Colonic mucosa (tissue), 4 donors: ENCODE measurements at regions not wholly inside any gene's neighbourhood (a gene's known extent, or its start where the extent isn't known, plus 50 kb on each side); places are given as distances from the start of the nearest gene placed in this dataset.
"Not testable (repeated sequence)": the region's sequence is repeated elsewhere in the genome, so short reads cannot be mapped to it uniquely, and the experiment has no call there.

ENCODE experiments used
- DNase-seq: peaks from one replicate; pipeline ENCODE4 v3.0.0-alpha.2; 2020
- H3K27ac ChIP-seq: fragments of 200-600 bp; one replicate; pipeline ENCODE4 v1.8.0; 2021
- H3K27me3 ChIP-seq: fragments of 200-600 bp; one replicate; pipeline ENCODE4 v1.8.0; 2021
- H3K36me3 ChIP-seq: fragments of 200-600 bp; one replicate; pipeline ENCODE4 v1.8.0; 2021
- H3K4me1 ChIP-seq: fragments of 200-600 bp; one replicate; pipeline ENCODE4 v1.8.0; 2021; ENCODE audit warnings: mild to moderate bottlenecking
- H3K4me3 ChIP-seq: fragments of 200-600 bp; one replicate; pipeline ENCODE4 v1.8.0; 2021
- H3K9ac ChIP-seq, 2 donors: one replicate each; pipeline ENCODE4 v1.7.0; 2013; ENCODE audit warnings: control low read depth in 2 of 2, low read depth in 2 of 2, low read length in 2 of 2
- H3K9me3 ChIP-seq: fragments of 200-600 bp; one replicate; pipeline ENCODE4 v1.8.0; 2021
- intact Hi-C: fragments of 100-400 bp; cut with DNase I; formaldehyde crosslinking; loops from one replicate; pipeline ENCODE4 v1.14.1; 2022
- TF ChIP-seq, protein P1 (sequence below): fragments of 200-600 bp; IDR thresholded peaks from one replicate; pipeline ENCODE4 v1.8.0; 2022; ENCODE audit warnings: antibody characterized with exemption, mild to moderate bottlenecking
- donor health status: healthy.
- donor health status: DM: no; HTN: no; CAD: no.
- donor health status: DM: no; HTN: no; CAD: no.

DNA sequence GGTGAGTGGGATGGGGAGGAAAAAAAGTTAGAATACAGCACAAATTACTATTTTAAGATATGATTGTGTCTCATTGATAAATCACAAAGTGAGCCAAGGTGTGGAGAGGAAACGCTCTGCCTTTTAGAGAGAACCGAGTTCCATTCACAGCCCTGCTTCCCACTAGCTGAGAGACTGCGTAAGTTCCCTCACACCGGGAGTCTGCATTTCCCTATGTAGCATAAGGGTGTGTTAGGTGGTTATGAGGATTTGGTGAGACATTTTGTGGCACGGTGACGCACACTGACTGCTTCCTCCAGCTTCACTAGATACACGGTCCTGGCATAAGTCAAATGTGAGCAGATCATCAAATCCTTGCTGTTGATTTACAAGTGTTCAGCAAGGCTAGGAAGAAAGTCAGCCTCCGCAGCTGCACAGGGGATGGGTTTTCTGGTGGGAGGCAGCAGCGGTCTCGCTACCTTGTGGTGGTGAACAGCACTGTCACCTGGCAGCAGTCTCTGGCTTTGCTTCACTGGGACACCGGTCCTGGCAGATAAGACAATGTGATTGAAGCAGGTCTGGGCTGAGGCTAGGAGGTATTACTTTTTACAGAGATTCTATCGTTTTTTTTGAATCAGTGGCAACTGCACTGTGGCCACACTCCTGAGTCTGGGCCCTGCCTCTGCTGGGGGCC, 312.2 kb upstream of the B3GAT1 start:
- Histone ChIP-seq H3K27ac (no peak overlapping the region), H3K9ac (no peak overlapping the region), H3K27me3 (no peaks in the 10 kb centered on the region), H3K9me3 (no peaks in the 10 kb centered on the region), H3K4me3 (no peak overlapping the region), H3K4me1 (no peaks in the 10 kb centered on the region), H3K36me3 (no peaks in the 10 kb centered on the region)
- intact Hi-C loops = loop anchor here (10.0 kb wide), 1 partner anchor 359 kb away; no protein-coding TSS in a partner anchor
- TF ChIP-seq, protein P1, sequence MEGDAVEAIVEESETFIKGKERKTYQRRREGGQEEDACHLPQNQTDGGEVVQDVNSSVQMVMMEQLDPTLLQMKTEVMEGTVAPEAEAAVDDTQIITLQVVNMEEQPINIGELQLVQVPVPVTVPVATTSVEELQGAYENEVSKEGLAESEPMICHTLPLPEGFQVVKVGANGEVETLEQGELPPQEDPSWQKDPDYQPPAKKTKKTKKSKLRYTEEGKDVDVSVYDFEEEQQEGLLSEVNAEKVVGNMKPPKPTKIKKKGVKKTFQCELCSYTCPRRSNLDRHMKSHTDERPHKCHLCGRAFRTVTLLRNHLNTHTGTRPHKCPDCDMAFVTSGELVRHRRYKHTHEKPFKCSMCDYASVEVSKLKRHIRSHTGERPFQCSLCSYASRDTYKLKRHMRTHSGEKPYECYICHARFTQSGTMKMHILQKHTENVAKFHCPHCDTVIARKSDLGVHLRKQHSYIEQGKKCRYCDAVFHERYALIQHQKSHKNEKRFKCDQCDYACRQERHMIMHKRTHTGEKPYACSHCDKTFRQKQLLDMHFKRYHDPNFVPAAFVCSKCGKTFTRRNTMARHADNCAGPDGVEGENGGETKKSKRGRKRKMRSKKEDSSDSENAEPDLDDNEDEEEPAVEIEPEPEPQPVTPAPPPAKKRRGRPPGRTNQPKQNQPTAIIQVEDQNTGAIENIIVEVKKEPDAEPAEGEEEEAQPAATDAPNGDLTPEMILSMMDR = no peak
- DNase-seq = no peak

DNA sequence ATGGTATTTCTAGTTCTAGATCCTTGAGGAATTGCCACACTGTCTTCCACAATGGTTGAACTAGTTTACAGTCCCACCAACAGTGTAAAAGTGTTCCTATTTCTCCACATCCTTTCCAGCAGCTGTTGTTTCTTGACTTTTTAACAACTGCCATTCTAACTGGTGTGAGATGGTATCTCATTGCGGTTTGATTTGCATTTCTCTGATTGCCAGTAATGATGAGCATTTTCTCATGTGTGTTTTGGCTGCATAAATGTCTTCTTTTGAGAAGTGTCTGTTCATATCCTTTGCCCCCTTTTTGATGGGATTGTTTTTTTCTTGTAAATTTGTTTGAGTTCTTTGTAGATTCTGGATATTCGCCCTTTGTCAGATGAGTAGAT, 308.6 kb upstream of the B3GAT1 start:
- H3K4me1 ChIP-seq, H3K9ac ChIP-seq, DNase-seq, H3K36me3 ChIP-seq, H3K27ac ChIP-seq, H3K27me3 ChIP-seq, H3K4me3 ChIP-seq, H3K9me3 ChIP-seq: not testable (repeated sequence)
- intact Hi-C loops = loop anchor here (10.0 kb wide), 1 partner anchor 356 kb away; no protein-coding TSS in a partner anchor

DNA sequence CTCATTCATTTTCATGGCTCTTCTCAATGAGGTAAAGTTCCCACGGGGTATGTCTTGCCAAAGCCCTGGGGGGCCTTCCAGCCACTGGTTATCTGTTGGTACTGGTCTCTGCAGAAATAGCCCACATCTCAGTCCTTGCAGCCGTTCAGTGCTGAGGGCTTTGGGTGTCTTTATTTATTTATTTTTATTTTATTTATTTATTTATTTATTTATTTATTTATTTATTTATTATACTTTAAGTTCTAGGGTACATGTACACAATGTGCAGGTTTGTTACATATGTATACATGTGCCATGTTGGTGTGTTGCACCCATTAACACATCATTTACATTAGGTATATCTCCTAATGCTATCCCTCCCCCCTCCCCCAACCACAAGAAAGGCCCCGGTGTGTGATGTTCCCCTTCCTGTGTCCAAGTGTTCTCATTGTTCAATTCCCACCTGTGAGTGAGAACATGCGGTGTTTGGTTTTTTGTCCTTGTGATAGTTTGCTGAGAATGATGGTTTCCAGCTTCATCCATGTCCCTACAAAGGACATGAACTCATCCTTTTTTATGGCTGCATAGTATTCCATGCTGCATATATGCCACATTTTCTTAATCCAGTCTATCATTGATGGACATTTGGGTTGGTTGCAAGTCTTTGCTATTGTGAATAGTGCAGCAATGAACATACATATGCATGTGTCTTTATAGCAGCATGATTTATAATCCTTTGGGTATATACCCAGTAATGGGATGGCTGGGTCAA, 308.1 kb upstream of the B3GAT1 start:
- intact Hi-C loops = loop anchor here (10.0 kb wide), 1 partner anchor 355 kb away; no protein-coding TSS in a partner anchor
- not testable (repeated sequence) for DNase-seq, H3K9ac ChIP-seq, H3K4me3 ChIP-seq, H3K4me1 ChIP-seq, H3K27me3 ChIP-seq, H3K36me3 ChIP-seq, H3K27ac ChIP-seq, H3K9me3 ChIP-seq

DNA sequence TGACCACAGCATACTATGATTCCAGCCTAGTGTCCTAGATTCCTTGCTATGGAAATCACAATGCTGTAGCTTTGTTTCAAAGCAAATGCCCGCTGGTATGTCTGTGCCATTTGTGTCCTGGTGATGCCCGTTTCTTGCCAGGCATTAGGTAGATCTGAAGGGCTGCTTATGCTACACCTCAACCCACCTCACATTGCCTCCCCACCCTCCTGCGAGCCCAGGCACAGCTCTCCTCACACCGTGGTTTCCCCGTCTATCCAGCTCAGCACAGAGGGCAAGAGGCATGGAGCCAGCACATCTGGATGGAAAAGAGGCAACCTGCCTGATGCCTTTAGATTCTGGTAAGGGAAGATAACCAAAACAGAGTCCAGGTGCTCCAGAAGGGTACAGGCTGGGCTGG, 307.4 kb upstream of the B3GAT1 start:
- no peaks in the 10 kb centered on the region for H3K9me3 ChIP-seq
- H3K36me3 ChIP-seq = no peaks in the 10 kb centered on the region
- DNase-seq = no peak
- H3K4me3 ChIP-seq = no peak overlapping the region
- intact Hi-C loops = no loop called here
- H3K27ac ChIP-seq = no peak overlapping the region
- H3K27me3 ChIP-seq = no peaks in the 10 kb centered on the region
- TF ChIP-seq, protein P1 = no peak
- H3K4me1 ChIP-seq = no peaks in the 10 kb centered on the region
- no peak overlapping the region for H3K9ac ChIP-seq

DNA sequence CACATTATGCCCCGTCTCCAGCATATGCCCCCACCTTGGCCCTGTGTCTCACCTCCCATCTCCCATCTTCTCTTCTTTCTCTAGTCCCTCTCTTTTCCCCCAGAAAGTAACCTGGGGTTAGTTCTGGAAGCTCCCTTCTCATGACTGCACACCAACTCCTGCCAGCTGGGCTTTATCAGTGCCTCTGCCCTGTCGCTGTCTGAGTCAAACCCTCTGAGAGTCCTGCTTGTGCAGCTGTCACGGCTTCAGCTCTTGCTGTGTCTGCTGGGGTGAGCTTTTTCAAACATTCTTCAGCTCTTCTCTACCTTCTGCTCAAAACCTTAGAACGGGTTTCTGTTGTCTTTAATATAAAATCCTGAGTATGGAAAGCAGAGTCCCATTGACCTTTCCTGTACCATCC, 304.5 kb upstream of the B3GAT1 start:
- H3K27me3 ChIP-seq = no peaks in the 10 kb centered on the region
- TF ChIP-seq, protein P1 = no peak
- H3K27ac ChIP-seq = no peak overlapping the region
- no peaks in the 10 kb centered on the region for H3K9me3 ChIP-seq
- H3K9ac ChIP-seq = no peak overlapping the region
- H3K4me3 ChIP-seq = no peak overlapping the region
- intact Hi-C loops = no loop called here
- no peaks in the 10 kb centered on the region for H3K4me1 ChIP-seq
- no peak for DNase-seq
- H3K36me3 ChIP-seq = no peaks in the 10 kb centered on the region

DNA sequence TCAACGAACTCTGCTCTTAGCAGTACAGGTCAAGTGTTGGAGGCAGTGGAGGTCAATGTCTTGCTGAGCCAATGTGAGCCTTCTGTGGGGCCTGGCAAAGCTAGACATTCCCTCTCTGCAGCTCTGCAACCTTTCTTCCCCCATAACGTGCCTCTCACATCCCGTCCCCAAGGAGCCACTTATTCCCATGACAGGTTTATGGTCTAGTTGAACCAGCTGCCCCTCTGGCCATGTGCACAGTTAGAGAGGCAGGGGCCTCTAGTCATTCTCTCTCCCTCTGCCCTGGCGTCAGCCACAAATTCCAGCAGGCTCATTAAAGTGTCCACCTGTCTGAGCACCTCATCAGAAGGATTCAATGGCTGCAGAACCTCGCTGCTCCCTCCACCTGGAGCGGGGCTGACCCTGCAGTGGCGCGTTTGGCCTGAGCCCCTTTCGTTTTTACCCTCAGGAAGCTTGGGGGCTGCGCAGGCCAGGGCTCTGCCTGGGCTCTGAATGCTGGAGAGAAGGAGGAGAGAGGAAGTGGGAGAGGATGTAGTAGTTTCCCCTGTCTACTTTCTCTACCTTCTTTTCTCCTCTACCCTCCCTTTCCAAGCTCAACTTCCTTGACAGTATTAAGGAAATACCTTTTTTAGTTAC, 302.1 kb upstream of the B3GAT1 start:
- no peaks in the 10 kb centered on the region for H3K36me3 ChIP-seq
- H3K9ac ChIP-seq = no peak overlapping the region
- H3K4me1 ChIP-seq = no peaks in the 10 kb centered on the region
- H3K4me3 ChIP-seq = no peak overlapping the region
- no peaks in the 10 kb centered on the region for H3K9me3 ChIP-seq
- TF ChIP-seq, protein P1 = no peak
- no peak for DNase-seq
- intact Hi-C loops = no loop called here
- H3K27me3 ChIP-seq = no peaks in the 10 kb centered on the region
- H3K27ac ChIP-seq = no peak overlapping the region
